CD4-positive, alpha-beta T cell treated with Interleukin-12 subunit alpha and Interleukin-12 subunit beta, for 1 hour (primary cell): ENCODE measurements at regions not wholly inside any gene's neighbourhood (a gene's known extent, or its start where the extent isn't known, plus 50 kb on each side); places are given as distances from the start of the nearest gene placed in this dataset.

Experiments
- DNase-seq: peaks from one replicate; pipeline ENCODE4 v3.0.0-alpha.2; 2020

DNA sequence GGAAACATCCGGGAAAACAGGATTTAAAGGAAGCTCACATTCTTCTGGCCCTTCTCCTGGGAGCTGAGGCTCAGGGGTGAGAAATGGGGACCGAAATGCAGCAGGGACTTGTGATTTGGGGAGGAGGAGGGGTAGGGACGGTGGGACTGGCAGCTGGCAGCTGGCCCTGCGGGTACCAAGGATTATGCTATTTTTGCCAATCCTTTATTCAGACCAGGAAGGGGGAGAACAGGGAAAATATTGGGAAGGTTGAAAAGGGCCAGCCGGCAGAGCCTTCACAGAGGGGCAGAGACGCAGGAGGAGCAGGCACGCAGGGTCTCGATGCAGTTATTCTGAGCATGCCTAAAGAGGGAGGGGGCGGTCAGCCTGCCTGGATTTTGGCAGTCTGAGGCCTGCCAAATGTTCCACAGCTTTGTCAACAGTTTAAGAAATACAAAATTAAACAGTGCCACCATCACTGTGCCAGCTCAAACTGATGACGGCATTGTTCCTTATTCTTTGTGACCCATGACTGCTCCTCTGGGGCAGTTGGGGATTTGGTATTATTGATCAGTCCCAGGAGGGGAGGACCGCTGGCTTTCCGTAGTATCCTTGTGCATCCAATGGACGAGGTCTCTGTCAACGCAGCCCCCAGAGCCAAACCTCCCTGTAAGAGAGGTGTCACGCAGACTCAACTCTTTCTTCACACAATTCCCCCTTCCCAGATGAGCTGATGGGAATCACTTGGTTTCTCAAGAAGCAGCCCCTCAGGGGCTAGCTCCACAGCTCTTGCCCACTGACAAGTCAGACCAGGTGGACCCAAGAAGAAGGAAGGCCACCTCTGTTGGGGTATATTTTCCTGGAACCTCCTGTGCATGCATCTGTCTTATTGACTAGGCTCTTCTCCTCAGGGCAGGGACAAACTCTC, 553.3 kb downstream of the BNC2 start:
- no peak for DNase-seq

- no peak for DNase-seq
Measured at GRCh38 chr9:16318516-16319060, 551.9 kb downstream of the BNC2 start.

DNA sequence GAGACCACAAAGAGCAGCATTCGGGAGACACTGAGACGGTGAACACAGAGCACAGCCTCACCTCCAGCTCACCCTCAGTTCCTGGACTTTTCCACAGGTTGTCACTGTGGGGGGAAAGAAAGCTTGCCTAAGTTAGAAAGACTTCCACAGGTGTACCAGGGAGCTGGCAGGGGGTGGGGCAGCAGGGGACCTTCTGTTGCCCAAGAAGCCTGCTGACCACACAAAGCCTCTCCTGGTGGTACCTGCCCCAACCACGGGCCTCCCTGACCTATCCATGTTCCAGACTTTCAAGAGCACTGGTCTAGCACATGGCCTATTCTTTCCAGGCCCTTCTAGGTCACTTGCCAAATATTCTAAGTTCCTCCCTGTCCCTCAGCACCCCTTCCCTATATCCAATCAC, 550.8 kb downstream of the BNC2 start:
- no peak for DNase-seq

DNA sequence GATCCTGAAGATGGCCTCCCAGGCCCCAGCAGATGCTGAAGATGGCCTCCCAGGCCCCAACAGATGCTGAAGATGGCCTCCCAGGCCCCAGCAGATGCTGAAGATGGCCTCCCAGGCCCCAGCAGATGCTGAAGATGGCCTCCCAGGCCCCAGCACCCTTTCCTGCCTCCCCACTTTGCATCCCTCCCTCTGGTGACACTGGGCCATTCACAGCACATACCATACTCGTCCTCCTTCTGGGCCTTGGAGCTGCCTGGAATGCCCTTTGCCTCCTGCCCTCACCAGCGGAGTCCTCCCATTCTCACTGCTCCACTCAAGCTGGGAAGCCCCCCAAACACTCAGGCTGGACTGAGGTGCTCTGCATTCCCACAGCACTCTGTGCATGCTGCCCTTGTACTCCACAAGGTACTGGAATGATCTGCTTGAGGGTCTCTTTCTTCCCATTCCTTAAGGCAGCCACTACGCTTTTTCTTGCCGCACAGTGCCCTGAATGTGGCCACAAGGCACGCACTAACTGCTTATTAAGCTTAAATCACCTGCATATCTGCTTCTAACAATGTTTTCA, 550.0 kb downstream of the BNC2 start:
- no peak for DNase-seq

GRCh38 chr9:16321461-16322119, 548.9 kb downstream of the BNC2 start:
- DNase-seq: no peak

- no peak for DNase-seq
Measured at GRCh38 chr9:16322849-16323248, 547.6 kb downstream of the BNC2 start.

GRCh38 chr9:16325966-16326365, 544.5 kb downstream of the BNC2 start:
- no peak for DNase-seq

- no peak for DNase-seq
Measured at GRCh38 chr9:16328349-16328748, 542.1 kb downstream of the BNC2 start.

GRCh38 chr9:16329671-16330113, 540.8 kb downstream of the BNC2 start:
- DNase-seq: no peak

DNA sequence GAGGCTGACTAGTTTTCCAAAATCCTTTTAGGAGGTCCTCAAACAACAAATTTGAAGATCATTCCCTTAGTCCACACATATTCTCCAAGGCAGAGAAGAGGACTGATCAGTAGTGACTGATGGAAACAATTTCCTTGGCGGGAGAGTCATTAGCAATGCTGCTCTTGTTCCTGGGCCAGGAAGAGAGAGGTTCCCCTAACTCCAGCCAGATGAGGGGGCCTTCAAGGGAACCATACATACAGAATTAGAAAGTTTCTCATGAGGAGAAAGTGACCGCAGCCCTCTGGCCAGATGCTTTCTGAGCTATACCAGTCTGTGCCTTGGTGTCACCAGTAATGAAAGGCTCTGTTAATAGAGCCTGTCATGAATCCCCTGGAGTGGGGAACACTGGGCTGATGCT, 539.4 kb downstream of the BNC2 start:
- no peak for DNase-seq

- no peak for DNase-seq
Measured at GRCh38 chr9:16331527-16331926, 538.9 kb downstream of the BNC2 start.

DNA sequence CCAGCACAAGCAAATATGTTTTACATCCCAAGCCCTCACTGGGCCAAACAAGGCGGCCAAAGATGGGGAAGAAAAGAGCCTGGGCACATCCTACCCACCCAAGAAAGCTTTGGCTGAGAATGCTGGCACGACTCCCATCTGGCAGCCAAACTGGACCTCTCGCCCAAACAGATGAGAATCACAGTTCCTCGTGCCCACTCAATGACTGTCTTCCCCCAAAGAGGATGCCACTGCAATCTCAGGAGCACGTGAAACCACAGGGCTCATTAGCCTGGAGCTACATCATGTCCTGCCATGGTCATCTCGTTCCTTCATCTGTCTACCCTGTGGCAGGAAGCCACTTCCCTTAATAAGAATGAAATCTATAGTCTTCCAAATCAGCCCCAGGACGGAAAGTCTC, 536.8 kb downstream of the BNC2 start:
- DNase-seq: no peak

- no peak for DNase-seq
Measured at GRCh38 chr9:16335788-16336580, 534.5 kb downstream of the BNC2 start.

GRCh38 chr9:16336833-16337232, 533.6 kb downstream of the BNC2 start:
- no peak for DNase-seq

DNA sequence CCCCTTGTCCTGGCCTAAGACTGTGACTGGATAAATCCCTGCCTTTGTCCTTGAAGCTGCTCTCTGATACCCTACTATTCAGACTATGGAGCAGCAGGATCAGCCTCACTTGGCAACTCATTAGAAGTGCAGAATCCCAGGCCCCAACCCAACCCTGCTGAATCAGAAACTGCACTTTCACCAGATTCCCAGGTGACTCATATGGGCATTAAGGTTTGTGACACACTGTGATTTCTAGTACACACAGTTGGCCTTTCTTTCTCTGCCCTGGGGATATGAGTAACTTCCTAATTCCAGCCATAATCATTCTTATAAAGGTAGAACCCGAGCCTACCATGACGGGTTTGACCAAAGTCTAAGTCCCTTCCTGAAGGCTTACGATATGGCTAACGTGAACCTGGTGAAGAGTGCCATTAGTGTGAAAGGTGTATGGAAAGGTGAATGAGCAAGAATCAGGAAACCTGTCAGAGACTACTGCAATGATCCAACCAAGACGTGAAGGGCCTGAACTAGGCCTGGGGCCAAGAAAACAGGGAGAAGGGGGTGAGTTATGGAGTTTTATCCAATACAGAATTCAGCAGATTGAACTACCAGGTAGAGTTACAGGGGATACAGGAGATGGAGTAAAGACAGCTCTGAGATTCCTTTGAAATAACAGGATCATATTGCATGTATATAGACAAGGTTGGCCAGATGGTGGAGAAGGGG, 533.0 kb downstream of the BNC2 start:
- DNase-seq: no peak

DNA sequence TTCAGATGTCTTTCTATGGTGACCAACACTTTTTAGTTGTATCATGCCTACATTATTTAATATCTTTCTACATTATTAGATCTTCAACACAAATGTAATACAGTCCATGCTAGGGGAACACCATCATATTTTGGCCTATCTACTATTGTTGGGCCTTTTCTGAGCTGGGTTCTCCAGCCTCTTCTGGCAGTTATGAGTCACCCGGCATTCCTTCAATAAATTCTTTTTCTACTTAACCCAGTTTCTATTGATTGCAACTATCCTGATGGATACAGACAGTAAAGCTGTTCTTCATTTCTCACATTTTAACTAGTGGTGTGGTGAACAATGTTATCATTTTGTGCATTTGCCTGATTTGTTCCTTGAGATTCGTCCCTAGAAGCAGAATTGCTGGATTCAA, 529.3 kb downstream of the BNC2 start:
- DNase-seq: no peak

DNA sequence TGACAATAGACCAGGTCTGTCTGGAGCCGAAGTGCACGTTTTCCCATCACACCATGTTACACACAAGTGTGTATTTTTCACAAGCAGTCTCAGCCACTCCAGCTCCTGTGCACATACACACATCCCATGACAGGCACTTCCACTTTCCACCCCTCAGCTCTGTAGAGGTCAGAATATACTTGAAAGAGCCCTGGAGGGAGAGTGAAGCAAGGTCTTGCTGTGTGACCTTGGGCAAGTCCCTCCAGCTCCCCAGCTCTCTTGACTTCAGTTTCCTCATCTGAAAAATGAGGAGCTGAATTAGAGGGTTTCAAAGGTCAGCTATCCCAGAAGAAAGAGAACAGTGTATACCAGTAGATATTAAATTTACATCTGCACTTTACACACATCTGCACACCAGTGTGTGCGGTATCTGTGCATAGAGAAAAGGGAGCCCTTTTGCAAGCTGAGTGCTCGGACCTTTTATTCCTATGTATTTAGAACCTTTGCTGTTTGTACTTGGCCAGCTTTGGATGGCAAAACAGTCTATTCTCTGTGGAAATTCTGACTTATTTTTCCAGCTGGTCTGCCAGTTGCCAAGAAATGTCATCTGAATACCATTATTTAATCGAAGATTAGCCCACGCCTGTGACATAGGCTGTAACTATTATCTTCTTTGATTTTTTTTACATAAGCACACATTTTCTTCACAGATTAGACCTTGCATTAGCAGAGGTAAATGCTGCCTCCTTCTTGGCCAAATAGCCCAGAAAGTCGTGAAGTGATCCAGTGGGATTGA, 528.0 kb downstream of the BNC2 start:
- DNase-seq: no peak

DNA sequence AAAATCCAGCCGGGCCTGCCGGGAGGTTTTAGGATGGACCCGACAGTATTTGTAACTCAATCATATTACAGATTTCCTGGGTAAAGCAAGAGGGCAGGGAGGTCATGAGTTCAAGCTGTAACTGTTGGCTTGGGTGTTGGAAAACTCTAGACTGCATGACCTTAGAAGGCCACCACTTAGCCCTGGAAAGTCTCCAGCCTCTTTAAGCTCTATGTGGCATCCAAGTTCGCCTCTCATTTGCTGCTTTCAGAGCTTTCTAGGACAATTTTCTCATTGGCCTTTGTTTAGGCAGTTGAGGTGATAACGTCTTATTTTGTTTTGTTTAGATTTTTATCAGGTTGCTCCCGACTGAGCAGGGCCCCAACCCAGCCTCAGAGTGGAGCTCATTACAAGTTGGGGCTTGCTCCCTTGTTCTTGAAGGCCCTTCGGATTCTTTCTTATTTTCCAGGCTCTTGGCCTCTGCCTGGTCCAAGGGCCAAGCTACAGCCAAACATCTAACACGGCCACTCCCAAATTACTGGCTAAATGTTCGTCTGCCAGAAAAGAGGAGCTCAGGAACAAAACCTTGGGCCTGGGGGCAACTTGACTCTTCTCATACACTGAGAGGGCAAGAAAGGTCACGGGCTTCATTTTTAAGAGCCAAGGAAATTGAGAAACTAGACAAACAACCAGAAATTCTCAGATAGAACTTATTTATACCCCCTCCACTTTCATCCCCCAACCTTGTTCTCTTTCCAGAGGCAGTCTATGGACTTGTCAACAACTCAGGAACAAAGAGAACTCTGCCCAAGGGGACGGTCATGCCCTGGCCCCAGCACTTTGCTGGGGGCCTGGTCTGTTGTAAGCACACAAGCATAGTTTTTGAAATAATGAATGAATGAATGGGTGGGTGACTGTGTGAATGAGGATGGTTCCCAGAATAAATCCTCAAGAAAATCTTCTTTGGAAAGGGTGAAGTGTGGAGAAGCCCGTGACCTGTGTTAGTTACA, 526.9 kb downstream of the BNC2 start:
- no peak for DNase-seq

GRCh38 chr9:16344343-16344742, 526.1 kb downstream of the BNC2 start:
- DNase-seq: no peak

- no peak for DNase-seq
Measured at GRCh38 chr9:16345902-16346301, 524.6 kb downstream of the BNC2 start.
